PC-3 (cell line): ENCODE measurements at regions not wholly inside any gene's neighbourhood (a gene's known extent, or its start where the extent isn't known, plus 50 kb on each side); places are given as distances from the start of the nearest gene placed in this dataset.

Experiments
- ATAC-seq: fragments of 200-7000 bp; cut with Tn5 transposase; 2 replicates; pipeline ENCODE4 v1.9.1; 2020; ENCODE audit warnings: mild to moderate bottlenecking, moderate library complexity
- BruUV-seq: library from RNA; stranded (reverse); fragments of 400-500 nt; replicated peaks from 2 replicates; lab custom pipeline; 2021; lab: Mats Ljungman, UMichigan
- CTCF ChIA-PET: fragments of 300-600 bp; sonication (Branson Sonifier 250); formaldehyde crosslinking; loops from one replicate; lab custom pipeline; 2022; ENCODE audit warnings: antibody characterized with exemption; lab: Charles Lee
- POLR2A ChIA-PET: fragments of 300-600 bp; sonication (Branson Sonifier 250); formaldehyde crosslinking; loops from one replicate; lab custom pipeline; 2022; ENCODE audit warnings: antibody characterized with exemption; ENCODE audit not compliant: unreplicated experiment; lab: Charles Lee
- DNase-seq: peaks from one replicate; pipeline ENCODE4 v3.0.0-alpha.2; 2015
- H2AFZ ChIP-seq: fragments of 300-600 bp; sonication (generic); 2 replicates; pipeline ENCODE4 v1.6.0; 2016; ENCODE audit warnings: antibody characterized with exemption, low read length
- H3F3A ChIP-seq: fragments of 300-600 bp; sonication (generic); one replicate; pipeline ENCODE4 v1.6.0; 2017; ENCODE audit warnings: antibody characterized with exemption, low read length, control low read depth, mild to moderate bottlenecking; ENCODE audit not compliant: unreplicated experiment
- H3K27ac ChIP-seq: fragments of 300-600 bp; sonication (generic); 2 replicates; pipeline ENCODE4 v1.5.1; 2016; ENCODE audit warnings: mild to moderate bottlenecking, low read length
- H3K27me3 ChIP-seq: fragments of 300-600 bp; sonication (generic); 2 replicates; pipeline ENCODE4 v1.6.1; 2016; ENCODE audit warnings: low read length, mixed read lengths
- H3K36me3 ChIP-seq: fragments of 300-600 bp; sonication (generic); 2 replicates; pipeline ENCODE4 v1.6.1; 2016; ENCODE audit warnings: low read depth, mixed run types, low read length, mixed read lengths
- H3K4me1 ChIP-seq: fragments of 300-600 bp; sonication (generic); 2 replicates; pipeline ENCODE4 v1.5.1; 2016; ENCODE audit warnings: low read length; ENCODE audit not compliant: insufficient read depth
- H3K4me2 ChIP-seq: fragments of 300-600 bp; sonication (generic); 2 replicates; pipeline ENCODE4 v1.6.0; 2016; ENCODE audit warnings: low read length
- H3K4me3 ChIP-seq: fragments of 300-600 bp; sonication (generic); 2 replicates; pipeline ENCODE4 v1.5.1; 2016; ENCODE audit warnings: mild to moderate bottlenecking, low read length, mixed read lengths
- H3K79me2 ChIP-seq: fragments of 300-600 bp; sonication (generic); 2 replicates; pipeline ENCODE4 v1.6.1; 2017; ENCODE audit warnings: low read length, mixed read lengths
- H3K9ac ChIP-seq: fragments of 300-600 bp; sonication (generic); 2 replicates; pipeline ENCODE4 v1.6.0; 2016; ENCODE audit warnings: mild to moderate bottlenecking, low read length
- H3K9me2 ChIP-seq: fragments of 300-600 bp; sonication (generic); replicated peaks from 2 replicates; pipeline ENCODE4 v1.6.1; 2016; ENCODE audit warnings: mixed run types, low read length, mixed read lengths
- H3K9me3 ChIP-seq: fragments of 300-600 bp; sonication (generic); 2 replicates; pipeline ENCODE4 v1.6.1; 2016; ENCODE audit warnings: low read length, mixed read lengths
- H4K20me1 ChIP-seq: fragments of 300-600 bp; sonication (generic); 2 replicates; pipeline ENCODE4 v1.6.1; 2016; ENCODE audit warnings: low read length, mixed read lengths
- EZH2 ChIP-seq: fragments of 300-600 bp; sonication (generic); IDR thresholded peaks from one replicate; pipeline ENCODE4 v1.6.1; 2017; ENCODE audit warnings: antibody characterized with exemption, mild to moderate bottlenecking, low read length; ENCODE audit not compliant: unreplicated experiment
- EZH2phosphoT487 ChIP-seq: fragments of 300-600 bp; sonication (generic); IDR thresholded peaks from 2 replicates; pipeline ENCODE4 v1.6.1; 2018; ENCODE audit warnings: mild to moderate bottlenecking, antibody characterized with exemption, low read length, borderline replicate concordance
- intact Hi-C: fragments of 100-400 bp; cut with micrococcal nuclease; formaldehyde crosslinking; loops from 2 replicates; pipeline ENCODE4 v1.9.0; 2023
- TF ChIP-seq, protein P1 (sequence below): fragments of 300-600 bp; sonication (generic); conservative IDR thresholded peaks from 2 replicates; pipeline ENCODE4 v1.5.1; 2017; ENCODE audit warnings: antibody characterized with exemption, low read depth, mild to moderate bottlenecking, low read length

DNA sequence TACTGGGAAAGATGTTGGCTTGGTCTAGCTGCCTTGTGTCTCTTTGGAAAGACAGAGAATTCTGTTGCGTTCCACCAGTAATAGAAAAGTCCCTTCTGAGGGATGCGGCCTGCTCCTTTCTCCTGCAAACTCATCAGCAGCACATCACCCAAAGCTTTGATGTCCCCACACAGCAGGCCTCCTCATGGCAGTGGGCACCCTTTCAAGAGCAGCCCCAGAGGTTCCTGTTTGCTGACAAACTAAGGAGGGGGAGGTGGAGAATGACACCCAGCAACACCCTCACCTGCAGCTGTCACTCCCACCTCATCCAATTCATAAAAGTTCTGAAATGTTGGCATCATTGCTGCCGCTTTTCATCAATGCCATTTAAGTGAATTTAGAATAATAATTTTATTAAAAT, 556.6 kb downstream of the BCL11A start:
- Histone ChIP-seq H4K20me1 (no peaks in the 10 kb centered on the region), H2AFZ (no peak overlapping the region), H3K36me3 (no peaks in the 10 kb centered on the region), H3K4me2 (no peak overlapping the region), H3K27ac (no peak overlapping the region), H3K9ac (no peak overlapping the region), H3K27me3 (no peaks in the 10 kb centered on the region; the same call in 1 of the 2 replicates), H3K4me3 (no peak overlapping the region), H3F3A (no peaks in the 10 kb centered on the region), H3K9me3 (no peaks in the 10 kb centered on the region), H3K79me2 (no peaks in the 10 kb centered on the region), H3K4me1 (no peaks in the 10 kb centered on the region), H3K9me2 (no peaks in the 10 kb centered on the region)
- CTCF ChIA-PET, result no interaction called here
- intact Hi-C loops, result no loop called here
- TF ChIP-seq EZH2 (no peak), EZH2phosphoT487 (no peak)
- TF ChIP-seq, protein P1, sequence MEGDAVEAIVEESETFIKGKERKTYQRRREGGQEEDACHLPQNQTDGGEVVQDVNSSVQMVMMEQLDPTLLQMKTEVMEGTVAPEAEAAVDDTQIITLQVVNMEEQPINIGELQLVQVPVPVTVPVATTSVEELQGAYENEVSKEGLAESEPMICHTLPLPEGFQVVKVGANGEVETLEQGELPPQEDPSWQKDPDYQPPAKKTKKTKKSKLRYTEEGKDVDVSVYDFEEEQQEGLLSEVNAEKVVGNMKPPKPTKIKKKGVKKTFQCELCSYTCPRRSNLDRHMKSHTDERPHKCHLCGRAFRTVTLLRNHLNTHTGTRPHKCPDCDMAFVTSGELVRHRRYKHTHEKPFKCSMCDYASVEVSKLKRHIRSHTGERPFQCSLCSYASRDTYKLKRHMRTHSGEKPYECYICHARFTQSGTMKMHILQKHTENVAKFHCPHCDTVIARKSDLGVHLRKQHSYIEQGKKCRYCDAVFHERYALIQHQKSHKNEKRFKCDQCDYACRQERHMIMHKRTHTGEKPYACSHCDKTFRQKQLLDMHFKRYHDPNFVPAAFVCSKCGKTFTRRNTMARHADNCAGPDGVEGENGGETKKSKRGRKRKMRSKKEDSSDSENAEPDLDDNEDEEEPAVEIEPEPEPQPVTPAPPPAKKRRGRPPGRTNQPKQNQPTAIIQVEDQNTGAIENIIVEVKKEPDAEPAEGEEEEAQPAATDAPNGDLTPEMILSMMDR, result no peak
- no peak for ATAC-seq
- POLR2A ChIA-PET, result no interaction called here
- BruUV-seq, result no TSS peak
- DNase-seq, result no peak

- H3K27ac ChIP-seq, result no peak overlapping the region
- DNase-seq (no peak), ATAC-seq (no peak)
- no peaks in the 10 kb centered on the region for H4K20me1 ChIP-seq
- BruUV-seq, result no TSS peak
- no peak overlapping the region for H2AFZ ChIP-seq
- TF ChIP-seq, protein P1, result no peak
- TF ChIP-seq EZH2 (no peak), EZH2phosphoT487 (no peak)
- no peaks in the 10 kb centered on the region for H3K9me2 ChIP-seq
- no peak overlapping the region for H3K9ac ChIP-seq
- H3K27me3 ChIP-seq, result no peaks in the 10 kb centered on the region; the same call in 1 of the 2 replicates
- intact Hi-C loops, result no loop called here
- H3K4me2 ChIP-seq, result no peak overlapping the region
- H3K9me3 ChIP-seq, result no peaks in the 10 kb centered on the region
- ChIA-PET CTCF (no interaction called here), POLR2A (no interaction called here)
- no peaks in the 10 kb centered on the region for H3K36me3 ChIP-seq
- H3K4me3 ChIP-seq, result no peak overlapping the region
- no peaks in the 10 kb centered on the region for H3K4me1 ChIP-seq
- no peaks in the 10 kb centered on the region for H3K79me2 ChIP-seq
- no peaks in the 10 kb centered on the region for H3F3A ChIP-seq
Observed at GRCh38 chr2:59993726-59994125, 559.7 kb downstream of the BCL11A start.

- Histone ChIP-seq H3K9me3 (no peaks in the 10 kb centered on the region), H3F3A (no peaks in the 10 kb centered on the region), H3K9me2 (no peaks in the 10 kb centered on the region), H2AFZ (no peak overlapping the region), H4K20me1 (no peaks in the 10 kb centered on the region), H3K27ac (no peak overlapping the region), H3K79me2 (no peaks in the 10 kb centered on the region), H3K4me3 (no peak overlapping the region), H3K4me2 (no peak overlapping the region), H3K36me3 (no peaks in the 10 kb centered on the region), H3K9ac (no peak overlapping the region), H3K4me1 (no peaks in the 10 kb centered on the region), H3K27me3 (no peaks in the 10 kb centered on the region)
- POLR2A ChIA-PET, result no interaction called here
- intact Hi-C loops, result no loop called here
- BruUV-seq, result no TSS peak
- CTCF ChIA-PET, result no interaction called here
- DNase-seq (no peak), ATAC-seq (no peak)
- no peak for TF ChIP-seq EZH2phosphoT487
Observed at GRCh38 chr2:59988341-59988740, 565.1 kb downstream of the BCL11A start.
